GM12878 (cell line): ENCODE measurements at regions not wholly inside any gene's neighbourhood (a gene's known extent, or its start where the extent isn't known, plus 50 kb on each side); places are given as distances from the start of the nearest gene placed in this dataset.

ENCODE experiments used
- ATAC-seq: fragments of 200-7000 bp; cut with Tn5 transposase; 3 replicates; pipeline ENCODE4 v1.9.1; 2020; ENCODE audit warnings: mild to moderate bottlenecking, moderate library complexity
- BruUV-seq: library from RNA; stranded (reverse); fragments of 400-500 nt; replicated peaks from 2 replicates; lab custom pipeline; 2021; lab: Mats Ljungman, UMichigan
- CTCF ChIA-PET: fragments of 300-600 bp; sonication (Branson Sonifier 250); formaldehyde crosslinking; extraction: SDS; loops from one replicate; lab custom pipeline; 2021; ENCODE audit warnings: inconsistent platforms; lab: Yijun Ruan, JAX
- POLR2A ChIA-PET: fragments of 350-600 bp; formaldehyde crosslinking; extraction: SDS; loops from one replicate; lab custom pipeline; 2021; ENCODE audit warnings: inconsistent platforms; lab: Charles Lee
- RAD21 ChIA-PET: fragments of 300-600 bp; sonication (Branson Sonifier 250); formaldehyde crosslinking; loops from one replicate; lab custom pipeline; 2023; ENCODE audit warnings: antibody characterized with exemption; ENCODE audit not compliant: unreplicated experiment; lab: Charles Lee
- SMC1A ChIA-PET: fragments of 300-600 bp; sonication (Branson Sonifier 250); formaldehyde crosslinking; loops from one replicate; lab custom pipeline; 2023; ENCODE audit not compliant: unreplicated experiment, uncharacterized antibody; lab: Charles Lee
- DNase-seq: peaks from one replicate; pipeline ENCODE4 v3.0.0-alpha.2; 2011; ENCODE audit warnings: low read depth, low spot score
- FAIRE-seq: peaks from 3 replicates; lab custom pipeline; 2011; peaks lifted over from hg19 to GRCh38; lab: Jason Lieb, UNC
- H2AFZ ChIP-seq: 2 replicates; pipeline ENCODE4 v1.6.0; 2011; ENCODE audit warnings: low read depth, low read length, control low read depth; ENCODE audit not compliant: control insufficient read depth
- H3K27ac ChIP-seq: 2 replicates; pipeline ENCODE4 v1.5.1; 2011; ENCODE audit warnings: control low read depth; ENCODE audit not compliant: control insufficient read depth, insufficient read depth
- H3K27me3 ChIP-seq, 2 experiments: replicated peaks in 1 of 2; 2 replicates each; pipeline versions ENCODE4 v1.6.0 to v1.6.1; 2011; ENCODE audit warnings: low read length in 1 of 2; ENCODE audit not compliant: control insufficient read depth in 2 of 2, insufficient read depth in 2 of 2
- H3K36me3 ChIP-seq, 2 experiments: 2 replicates each; pipeline ENCODE4 v1.5.1; 2011; ENCODE audit warnings: low read length in 1 of 2; ENCODE audit not compliant: control insufficient read depth in 2 of 2, insufficient read depth in 2 of 2
- H3K4me1 ChIP-seq: 2 replicates; pipeline ENCODE4 v1.6.1; 2011; ENCODE audit warnings: mild to moderate bottlenecking, low read length, moderate library complexity, mixed read lengths; ENCODE audit not compliant: control insufficient read depth, insufficient read depth
- H3K4me2 ChIP-seq: 2 replicates; pipeline ENCODE4 v1.6.0; 2011; ENCODE audit warnings: control low read depth; ENCODE audit not compliant: control insufficient read depth, insufficient read depth
- H3K4me3 ChIP-seq: fragments of 200-600 bp; sonication (generic); 2 replicates; pipeline ENCODE4 v1.5.1; 2016
- H3K79me2 ChIP-seq: 2 replicates; pipeline ENCODE4 v1.6.0; 2011; ENCODE audit warnings: low read length; ENCODE audit not compliant: control insufficient read depth, insufficient read depth
- H3K9ac ChIP-seq: 2 replicates; pipeline ENCODE4 v1.8.0; 2011; ENCODE audit warnings: low read length, control low read depth, mixed read lengths; ENCODE audit not compliant: control insufficient read depth, insufficient read depth
- H3K9me3 ChIP-seq: replicated peaks from 3 replicates; pipeline ENCODE4 v1.5.1; 2011; ENCODE audit warnings: mild to moderate bottlenecking, low read length; ENCODE audit not compliant: control insufficient read depth, insufficient read depth
- H4K20me1 ChIP-seq: 2 replicates; pipeline ENCODE4 v1.6.0; 2011; ENCODE audit not compliant: control insufficient read depth, insufficient read depth
- CHD4 ChIP-seq: fragments of 200-600 bp; sonication (generic); IDR thresholded peaks from 2 replicates; pipeline ENCODE4 v1.6.1; 2016; ENCODE audit warnings: mild to moderate bottlenecking
- CREM ChIP-seq: IDR thresholded peaks from 2 replicates; pipeline ENCODE4 v1.6.1; 2014; ENCODE audit warnings: antibody characterized with exemption, low read depth
- MLLT1 ChIP-seq: fragments of 450-650 bp; IDR thresholded peaks from 2 replicates; pipeline ENCODE4 v1.6.1; 2016; ENCODE audit warnings: mild to moderate bottlenecking
- NRF1 ChIP-seq: conservative IDR thresholded peaks from 2 replicates; pipeline ENCODE4 v1.6.1; 2011; ENCODE audit warnings: mild to moderate bottlenecking, low read depth, low read length, improper control_type of control experiment
- PAX5 ChIP-seq: IDR thresholded peaks from 2 replicates; pipeline ENCODE4 v1.6.1; 2011; ENCODE audit warnings: low read depth, low read length, borderline replicate concordance
- REST ChIP-seq: IDR thresholded peaks from 2 replicates; pipeline ENCODE4 v1.6.1; 2012; ENCODE audit warnings: mild to moderate bottlenecking, low read depth, low read length
- SMAD1 ChIP-seq: fragments of 450-650 bp; IDR thresholded peaks from 2 replicates; pipeline ENCODE4 v1.6.1; 2018; ENCODE audit warnings: mild to moderate bottlenecking, low read depth; ENCODE audit not compliant: partially characterized antibody
- STAT1 ChIP-seq: fragments of 450-650 bp; conservative IDR thresholded peaks from 2 replicates; pipeline ENCODE4 v1.6.1; 2014; ENCODE audit warnings: antibody characterized with exemption, mild to moderate bottlenecking
- YY1 ChIP-seq: IDR thresholded peaks from 2 replicates; pipeline ENCODE4 v1.6.1; 2011; ENCODE audit warnings: low read depth, mild to moderate bottlenecking, low read length
- ZBTB33 ChIP-seq: fragments of 450-650 bp; IDR thresholded peaks from 2 replicates; pipeline ENCODE4 v1.6.1; 2017; ENCODE audit warnings: mild to moderate bottlenecking
- ZNF384 ChIP-seq: IDR thresholded peaks from 2 replicates; pipeline ENCODE4 v1.6.1; 2012; ENCODE audit warnings: low read depth, mild to moderate bottlenecking, low read length, improper control_type of control experiment, borderline replicate concordance
- ZNF687 ChIP-seq: fragments of 450-650 bp; IDR thresholded peaks from 2 replicates; pipeline ENCODE4 v1.6.1; 2017; ENCODE audit warnings: mild to moderate bottlenecking, moderate library complexity
- ZSCAN29 ChIP-seq: fragments of 450-650 bp; IDR thresholded peaks from 2 replicates; pipeline ENCODE4 v1.6.1; 2017; ENCODE audit warnings: mild to moderate bottlenecking, moderate library complexity
- WGBS: methylation state at CpG from one replicate; pipeline ENCODE4 v1.1.6; 2016; ENCODE audit warnings: low lambda C conversion rate; ENCODE audit not compliant: insufficient replicate concordance, insufficient coverage; ENCODE audit errors: missing lambda C conversion rate; 5-methylcytosine and 5-hydroxymethylcytosine counted together
- in situ Hi-C: fragments of 300-500 bp; cut with MboI; formaldehyde crosslinking; loops from 9 replicates; pipeline ENCODE4 v1.14.3; 2018; ENCODE audit warnings: mixed read lengths
- intact Hi-C: fragments of 100-400 bp; cut with micrococcal nuclease; formaldehyde crosslinking; loops from one replicate; pipeline ENCODE4 v1.14.2; 2022; ENCODE audit not compliant: unreplicated experiment

- in situ Hi-C loops, result no loop called here
- Histone ChIP-seq H3K79me2 (no peaks in the 10 kb centered on the region), H3K36me3 (no peaks in the 10 kb centered on the region), H2AFZ (no peak overlapping the region), H3K4me1 (no peaks in the 10 kb centered on the region), H3K27me3 (no peaks in the 10 kb centered on the region), H4K20me1 (no peaks in the 10 kb centered on the region), H3K9me3 (no peaks in the 10 kb centered on the region), H3K4me2 (no peak overlapping the region), H3K4me3 (no peak overlapping the region), H3K27ac (no peak overlapping the region), H3K9ac (no peak overlapping the region)
- ChIA-PET POLR2A (interaction anchor here (0.5 kb wide), 2 partner anchors 21 to 1972 kb away, joined by 3 read pairs; no protein-coding TSS in a partner anchor), SMC1A (no interaction called here), RAD21 (no interaction called here), CTCF (no interaction called here)
- intact Hi-C loops, result no loop called here
- WGBS, result 21% methylated on average over 7 of the region's 7 CpGs
- TF ChIP-seq ZBTB33, result no peak
- TF ChIP-seq SMAD1, result no peak
- no peak for TF ChIP-seq REST
- TF ChIP-seq ZNF384, result no peak
- TF ChIP-seq ZNF687, result no peak
- no peak for TF ChIP-seq MLLT1
- no peak for TF ChIP-seq CREM
- TF ChIP-seq ZSCAN29, result no peak
- TF ChIP-seq NRF1, result no peak
- no peak for TF ChIP-seq YY1
- no peak for TF ChIP-seq PAX5
- TF ChIP-seq CHD4, result no peak
- no peak for TF ChIP-seq STAT1
- BruUV-seq, result no TSS peak
- FAIRE-seq, result no peak
- no peak for DNase-seq
- no peak for ATAC-seq
Measured at GRCh38 chr9:86660146-86660943, 287.0 kb downstream of the GAS1 start.
